SK-N-SH (cell line): ENCODE measurements at regions not wholly inside any gene's neighbourhood (a gene's known extent, or its start where the extent isn't known, plus 50 kb on each side); places are given as distances from the start of the nearest gene placed in this dataset.

Experiments used
- CTCF ChIA-PET: fragments of 300-600, 350-600 bp; formaldehyde crosslinking; extraction: SDS; loops from one replicate; lab custom pipeline; 2021; lab: Yijun Ruan, JAX
- POLR2A ChIA-PET: fragments of 350-600 bp; sonication (Branson Sonifier 250); formaldehyde crosslinking; extraction: SDS; loops from one replicate; lab custom pipeline; 2020; ENCODE audit warnings: antibody characterized with exemption, inconsistent platforms; lab: Yijun Ruan, JAX
- DNase-seq: peaks from one replicate; pipeline ENCODE4 v3.0.0; 2012
- H2AFZ ChIP-seq: fragments of 200-600 bp; sonication (generic); 2 replicates; pipeline ENCODE4 v1.8.1; 2016; ENCODE audit warnings: antibody characterized with exemption, mild to moderate bottlenecking, low read depth
- H3F3A ChIP-seq: fragments of 200-600 bp; sonication (generic); replicated peaks from 2 replicates; pipeline ENCODE3; 2016; ENCODE audit warnings: antibody characterized with exemption, mild to moderate bottlenecking; ENCODE audit not compliant: insufficient read depth
- H3K27ac ChIP-seq, 2 experiments: fragments of 200-500 bp in 1 of 2; fragments of 200-600 bp in 1 of 2; sonication (Bioruptor generic) in 1 of 2; sonication (generic), shearing (Covaris generic) in 1 of 2; 2 replicates each; pipeline versions ENCODE4 v1.5.1 to v1.6.1; 2014 to 2016; ENCODE audit warnings: low read depth in 2 of 2, inconsistent platforms in 1 of 2, low read length in 1 of 2, mild to moderate bottlenecking in 1 of 2, mixed read lengths in 1 of 2
- H3K27me3 ChIP-seq: fragments of 200-600 bp; sonication (generic), shearing (Covaris generic); 2 replicates; pipeline ENCODE4 v1.6.1; 2016; ENCODE audit warnings: mixed run types; ENCODE audit not compliant: insufficient read depth
- H3K36me3 ChIP-seq, 2 experiments: fragments of 200-500 bp in 1 of 2; fragments of 200-600 bp in 1 of 2; sonication (Bioruptor generic) in 1 of 2; sonication (generic) in 1 of 2; replicated peaks in 1 of 2; 2 replicates each; pipeline versions ENCODE3 to v1.5.1; 2014 to 2016; ENCODE audit warnings: low read length in 1 of 2, mild to moderate bottlenecking in 1 of 2; ENCODE audit not compliant: insufficient read depth in 2 of 2, control insufficient read depth in 1 of 2
- H3K4me1 ChIP-seq, 2 experiments: fragments of 200-500 bp in 1 of 2; fragments of 200-600 bp in 1 of 2; sonication (Bioruptor generic) in 1 of 2; sonication (generic), shearing (Covaris generic) in 1 of 2; 2 replicates each; pipeline versions ENCODE4 v1.5.1 to v1.6.1; 2014 to 2016; ENCODE audit warnings: low read depth in 1 of 2, low read length in 1 of 2, mixed run types in 1 of 2; ENCODE audit not compliant: insufficient read depth in 2 of 2, control insufficient read depth in 1 of 2
- H3K4me2 ChIP-seq: fragments of 200-600 bp; sonication (generic), shearing (Covaris generic); 2 replicates; pipeline ENCODE4 v1.6.1; 2017; ENCODE audit warnings: mixed run types
- H3K4me3 ChIP-seq, 2 experiments: fragments of 200-500 bp in 1 of 2; fragments of 200-600 bp in 1 of 2; sonication (Bioruptor generic) in 1 of 2; sonication (generic), shearing (Covaris generic) in 1 of 2; 2 replicates each; pipeline versions ENCODE4 v1.5.1 to v1.8.1; 2014 to 2016; ENCODE audit warnings: low read depth in 2 of 2, inconsistent platforms in 1 of 2, low read length in 1 of 2, mild to moderate bottlenecking in 1 of 2, mixed read lengths in 1 of 2, moderate library complexity in 1 of 2
- H3K79me2 ChIP-seq: fragments of 200-600 bp; sonication (generic); 2 replicates; pipeline ENCODE4 v1.8.1; 2017; ENCODE audit warnings: mild to moderate bottlenecking; ENCODE audit not compliant: insufficient read depth
- H3K9ac ChIP-seq: fragments of 200-600 bp; sonication (generic); 2 replicates; pipeline ENCODE4 v1.6.1; 2017; ENCODE audit warnings: mixed run types
- H3K9me2 ChIP-seq: fragments of 200-600 bp; sonication (generic); 2 replicates; pipeline ENCODE4 v1.6.1; 2017; ENCODE audit warnings: mixed run types
- H3K9me3 ChIP-seq: fragments of 200-600 bp; sonication (generic); 2 replicates; pipeline ENCODE4 v1.6.1; 2017; ENCODE audit warnings: mixed run types, mild to moderate bottlenecking, moderate library complexity
- H4K20me1 ChIP-seq: fragments of 200-600 bp; sonication (generic); 2 replicates; pipeline ENCODE4 v1.6.1; 2017; ENCODE audit warnings: mild to moderate bottlenecking, mixed run types; ENCODE audit not compliant: insufficient read depth
- CHD2 ChIP-seq: fragments of 150-350 bp; IDR thresholded peaks from 2 replicates; pipeline ENCODE4 v1.6.1; 2018; ENCODE audit warnings: low read length; ENCODE audit not compliant: partially characterized antibody
- EP300 ChIP-seq, 2 experiments: IDR thresholded peaks; 2 replicates each; pipeline versions ENCODE4 v1.4.0 to v1.6.1; 2012; ENCODE audit warnings: borderline replicate concordance in 1 of 2, low read depth in 1 of 2, low read length in 1 of 2
- FOSL2 ChIP-seq: IDR thresholded peaks from 2 replicates; pipeline ENCODE4 v1.4.0; 2012; ENCODE audit warnings: low read depth, mild to moderate bottlenecking, moderate library complexity, borderline replicate concordance
- FOXJ3 ChIP-seq: sonication (generic); formaldehyde crosslinking; IDR thresholded peaks from 2 replicates; pipeline ENCODE4 v1.5.1; 2020; ENCODE audit warnings: mild to moderate bottlenecking, missing genetic modification reagents
- FOXM1 ChIP-seq: IDR thresholded peaks from 2 replicates; pipeline ENCODE4 v1.4.0; 2012; ENCODE audit warnings: low read depth, mild to moderate bottlenecking
- GATA2 ChIP-seq: sonication (generic); formaldehyde crosslinking; IDR thresholded peaks from 2 replicates; pipeline ENCODE4 v1.5.0; 2020; ENCODE audit warnings: mild to moderate bottlenecking, missing genetic modification reagents
- MXI1 ChIP-seq: IDR thresholded peaks from 2 replicates; pipeline ENCODE4 v1.6.1; 2012; ENCODE audit warnings: mild to moderate bottlenecking, low read depth, low read length, improper control_type of control experiment
- NRF1 ChIP-seq: IDR thresholded peaks from 2 replicates; pipeline ENCODE4 v1.6.1; 2012; ENCODE audit warnings: low read depth, mild to moderate bottlenecking, low read length
- RFX5 ChIP-seq: IDR thresholded peaks from 2 replicates; pipeline ENCODE4 v1.6.1; 2012; ENCODE audit warnings: mild to moderate bottlenecking, improper control_type of control experiment, low read length
- SMC3 ChIP-seq: IDR thresholded peaks from 2 replicates; pipeline ENCODE4 v1.6.1; 2012; ENCODE audit warnings: low read depth, low read length, improper control_type of control experiment
- TCF12 ChIP-seq: IDR thresholded peaks from 2 replicates; pipeline ENCODE4 v1.4.0; 2012
- TEAD4 ChIP-seq: IDR thresholded peaks from 2 replicates; pipeline ENCODE4 v1.4.0; 2012; ENCODE audit warnings: mild to moderate bottlenecking, borderline replicate concordance; ENCODE audit not compliant: insufficient read depth
- WGBS: methylation state at CpG from one replicate; pipeline ENCODE4 v1.1.6; 2017; ENCODE audit warnings: low lambda C conversion rate; 5-methylcytosine and 5-hydroxymethylcytosine counted together
- TF ChIP-seq, protein P1 (sequence below): fragments of 150-350 bp; IDR thresholded peaks from 2 replicates; pipeline ENCODE4 v1.6.1; 2017; ENCODE audit warnings: antibody characterized with exemption, low read length, low read depth, borderline replicate concordance
- TF ChIP-seq, protein P2 (sequence below): IDR thresholded peaks from 2 replicates; pipeline ENCODE4 v1.4.0; 2012; ENCODE audit warnings: low read depth, borderline replicate concordance
- TF ChIP-seq, protein P3 (sequence below): IDR thresholded peaks from 2 replicates; pipeline ENCODE4 v1.4.0; 2012; ENCODE audit warnings: low read depth, borderline replicate concordance
- TF ChIP-seq, protein P4 (sequence below): fragments of 150-350 bp; IDR thresholded peaks from 2 replicates; pipeline ENCODE4 v1.6.1; 2016; ENCODE audit warnings: mild to moderate bottlenecking, low read depth, low read length
- TF ChIP-seq, protein P5 (sequence below): IDR thresholded peaks from 2 replicates; pipeline ENCODE4 v1.6.1; 2012; ENCODE audit warnings: mild to moderate bottlenecking, low read depth, low read length, moderate library complexity
- TF ChIP-seq, protein P6 (sequence below): IDR thresholded peaks from 2 replicates; pipeline ENCODE4; 2012

DNA sequence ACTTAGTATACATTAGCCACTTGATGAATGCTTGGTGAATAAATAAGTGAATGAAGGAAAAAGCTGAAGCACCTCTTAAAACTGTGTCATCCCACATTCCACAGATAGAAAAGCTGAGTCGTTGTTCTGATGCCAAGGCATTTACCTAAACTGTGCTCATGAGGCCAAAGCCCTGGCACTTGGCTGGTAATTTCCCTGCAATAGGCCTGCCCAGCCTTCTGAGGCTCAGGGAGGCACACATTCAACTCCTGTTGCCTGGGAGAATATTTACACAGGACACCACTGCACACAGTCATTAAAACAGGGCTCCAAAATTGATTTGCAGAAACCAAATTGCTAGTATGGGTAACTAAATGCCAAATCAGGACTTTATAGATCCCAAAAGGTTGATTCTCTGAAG lies 333.0 kb upstream of the C16orf82 start:
- Histone ChIP-seq H3F3A (no peaks in the 10 kb centered on the region), H3K27me3 (no peaks in the 10 kb centered on the region), H3K79me2 (no peaks in the 10 kb centered on the region), H4K20me1 (no peaks in the 10 kb centered on the region), H3K36me3 (no peaks in the 10 kb centered on the region), H2AFZ (no peak overlapping the region)
- CTCF ChIA-PET = no interaction called here
- POLR2A ChIA-PET = no interaction called here
- TF ChIP-seq TCF12 (no peak), RFX5 (no peak), CHD2 (no peak), EP300 (IDR thresholded peaks at IDR 0.05; ENCODE audit: borderline replicate concordance in 1 of 2, low read depth in 1 of 2, low read length in 1 of 2) (no peak), FOSL2 (no peak), FOXJ3 (CRISPR knock-in tag) (no peak), SMC3 (no peak), MXI1 (no peak)
- TF ChIP-seq, protein P1, sequence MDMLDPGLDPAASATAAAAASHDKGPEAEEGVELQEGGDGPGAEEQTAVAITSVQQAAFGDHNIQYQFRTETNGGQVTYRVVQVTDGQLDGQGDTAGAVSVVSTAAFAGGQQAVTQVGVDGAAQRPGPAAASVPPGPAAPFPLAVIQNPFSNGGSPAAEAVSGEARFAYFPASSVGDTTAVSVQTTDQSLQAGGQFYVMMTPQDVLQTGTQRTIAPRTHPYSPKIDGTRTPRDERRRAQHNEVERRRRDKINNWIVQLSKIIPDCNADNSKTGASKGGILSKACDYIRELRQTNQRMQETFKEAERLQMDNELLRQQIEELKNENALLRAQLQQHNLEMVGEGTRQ = no peak
- TF ChIP-seq, protein P2, sequence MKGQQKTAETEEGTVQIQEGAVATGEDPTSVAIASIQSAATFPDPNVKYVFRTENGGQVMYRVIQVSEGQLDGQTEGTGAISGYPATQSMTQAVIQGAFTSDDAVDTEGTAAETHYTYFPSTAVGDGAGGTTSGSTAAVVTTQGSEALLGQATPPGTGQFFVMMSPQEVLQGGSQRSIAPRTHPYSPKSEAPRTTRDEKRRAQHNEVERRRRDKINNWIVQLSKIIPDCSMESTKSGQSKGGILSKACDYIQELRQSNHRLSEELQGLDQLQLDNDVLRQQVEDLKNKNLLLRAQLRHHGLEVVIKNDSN = no peak
- TF ChIP-seq, protein P3, sequence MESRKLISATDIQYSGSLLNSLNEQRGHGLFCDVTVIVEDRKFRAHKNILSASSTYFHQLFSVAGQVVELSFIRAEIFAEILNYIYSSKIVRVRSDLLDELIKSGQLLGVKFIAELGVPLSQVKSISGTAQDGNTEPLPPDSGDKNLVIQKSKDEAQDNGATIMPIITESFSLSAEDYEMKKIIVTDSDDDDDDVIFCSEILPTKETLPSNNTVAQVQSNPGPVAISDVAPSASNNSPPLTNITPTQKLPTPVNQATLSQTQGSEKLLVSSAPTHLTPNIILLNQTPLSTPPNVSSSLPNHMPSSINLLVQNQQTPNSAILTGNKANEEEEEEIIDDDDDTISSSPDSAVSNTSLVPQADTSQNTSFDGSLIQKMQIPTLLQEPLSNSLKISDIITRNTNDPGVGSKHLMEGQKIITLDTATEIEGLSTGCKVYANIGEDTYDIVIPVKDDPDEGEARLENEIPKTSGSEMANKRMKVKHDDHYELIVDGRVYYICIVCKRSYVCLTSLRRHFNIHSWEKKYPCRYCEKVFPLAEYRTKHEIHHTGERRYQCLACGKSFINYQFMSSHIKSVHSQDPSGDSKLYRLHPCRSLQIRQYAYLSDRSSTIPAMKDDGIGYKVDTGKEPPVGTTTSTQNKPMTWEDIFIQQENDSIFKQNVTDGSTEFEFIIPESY = no peak
- TF ChIP-seq, protein P4, sequence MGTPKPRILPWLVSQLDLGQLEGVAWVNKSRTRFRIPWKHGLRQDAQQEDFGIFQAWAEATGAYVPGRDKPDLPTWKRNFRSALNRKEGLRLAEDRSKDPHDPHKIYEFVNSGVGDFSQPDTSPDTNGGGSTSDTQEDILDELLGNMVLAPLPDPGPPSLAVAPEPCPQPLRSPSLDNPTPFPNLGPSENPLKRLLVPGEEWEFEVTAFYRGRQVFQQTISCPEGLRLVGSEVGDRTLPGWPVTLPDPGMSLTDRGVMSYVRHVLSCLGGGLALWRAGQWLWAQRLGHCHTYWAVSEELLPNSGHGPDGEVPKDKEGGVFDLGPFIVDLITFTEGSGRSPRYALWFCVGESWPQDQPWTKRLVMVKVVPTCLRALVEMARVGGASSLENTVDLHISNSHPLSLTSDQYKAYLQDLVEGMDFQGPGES = no peak
- TF ChIP-seq, all 33 proteins: peak for 0
- Histone ChIP-seq H3K9me3 (no peaks in the 10 kb centered on the region), H3K4me1 (no peaks in the 10 kb centered on the region), H3K9me2 (no peaks in the 10 kb centered on the region), H3K9ac (no peak overlapping the region), H3K4me2 (no peak overlapping the region), H3K4me3 (no peak overlapping the region), H3K27ac (no peak overlapping the region)
- no peak for DNase-seq
- 7% methylated on average over 1 of the region's 1 CpG for WGBS

DNA sequence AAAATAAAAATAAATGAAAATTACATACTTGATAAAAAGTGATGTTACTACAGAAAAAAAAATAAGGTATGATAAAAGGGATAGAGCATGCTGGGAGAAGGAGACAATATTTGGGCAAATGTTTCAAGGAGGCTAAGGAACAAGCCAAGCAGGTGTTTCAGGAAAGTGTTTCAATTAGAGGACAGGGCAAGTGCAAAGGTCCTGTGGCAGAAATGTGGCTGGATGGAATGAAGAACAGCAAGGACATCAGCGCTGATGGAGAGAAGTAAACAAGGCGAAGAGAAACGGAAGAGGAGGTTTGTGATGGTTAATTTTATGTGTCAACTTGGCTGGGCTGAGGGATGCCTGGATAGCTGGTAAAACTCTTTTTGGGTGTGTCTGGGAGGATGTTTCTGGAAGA lies 331.2 kb upstream of the C16orf82 start:
- Histone ChIP-seq H3K79me2 (no peaks in the 10 kb centered on the region), H4K20me1 (no peaks in the 10 kb centered on the region), H3K9me3 (no peaks in the 10 kb centered on the region)
- no peak for TF ChIP-seq MXI1
- TF ChIP-seq NRF1 = no peak
- TF ChIP-seq, protein P5, sequence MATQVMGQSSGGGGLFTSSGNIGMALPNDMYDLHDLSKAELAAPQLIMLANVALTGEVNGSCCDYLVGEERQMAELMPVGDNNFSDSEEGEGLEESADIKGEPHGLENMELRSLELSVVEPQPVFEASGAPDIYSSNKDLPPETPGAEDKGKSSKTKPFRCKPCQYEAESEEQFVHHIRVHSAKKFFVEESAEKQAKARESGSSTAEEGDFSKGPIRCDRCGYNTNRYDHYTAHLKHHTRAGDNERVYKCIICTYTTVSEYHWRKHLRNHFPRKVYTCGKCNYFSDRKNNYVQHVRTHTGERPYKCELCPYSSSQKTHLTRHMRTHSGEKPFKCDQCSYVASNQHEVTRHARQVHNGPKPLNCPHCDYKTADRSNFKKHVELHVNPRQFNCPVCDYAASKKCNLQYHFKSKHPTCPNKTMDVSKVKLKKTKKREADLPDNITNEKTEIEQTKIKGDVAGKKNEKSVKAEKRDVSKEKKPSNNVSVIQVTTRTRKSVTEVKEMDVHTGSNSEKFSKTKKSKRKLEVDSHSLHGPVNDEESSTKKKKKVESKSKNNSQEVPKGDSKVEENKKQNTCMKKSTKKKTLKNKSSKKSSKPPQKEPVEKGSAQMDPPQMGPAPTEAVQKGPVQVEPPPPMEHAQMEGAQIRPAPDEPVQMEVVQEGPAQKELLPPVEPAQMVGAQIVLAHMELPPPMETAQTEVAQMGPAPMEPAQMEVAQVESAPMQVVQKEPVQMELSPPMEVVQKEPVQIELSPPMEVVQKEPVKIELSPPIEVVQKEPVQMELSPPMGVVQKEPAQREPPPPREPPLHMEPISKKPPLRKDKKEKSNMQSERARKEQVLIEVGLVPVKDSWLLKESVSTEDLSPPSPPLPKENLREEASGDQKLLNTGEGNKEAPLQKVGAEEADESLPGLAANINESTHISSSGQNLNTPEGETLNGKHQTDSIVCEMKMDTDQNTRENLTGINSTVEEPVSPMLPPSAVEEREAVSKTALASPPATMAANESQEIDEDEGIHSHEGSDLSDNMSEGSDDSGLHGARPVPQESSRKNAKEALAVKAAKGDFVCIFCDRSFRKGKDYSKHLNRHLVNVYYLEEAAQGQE = no peak
- TF ChIP-seq FOXM1 = no peak
- TF ChIP-seq, protein P2 = no peak
- no peak for TF ChIP-seq TEAD4
- TF ChIP-seq, protein P6, sequence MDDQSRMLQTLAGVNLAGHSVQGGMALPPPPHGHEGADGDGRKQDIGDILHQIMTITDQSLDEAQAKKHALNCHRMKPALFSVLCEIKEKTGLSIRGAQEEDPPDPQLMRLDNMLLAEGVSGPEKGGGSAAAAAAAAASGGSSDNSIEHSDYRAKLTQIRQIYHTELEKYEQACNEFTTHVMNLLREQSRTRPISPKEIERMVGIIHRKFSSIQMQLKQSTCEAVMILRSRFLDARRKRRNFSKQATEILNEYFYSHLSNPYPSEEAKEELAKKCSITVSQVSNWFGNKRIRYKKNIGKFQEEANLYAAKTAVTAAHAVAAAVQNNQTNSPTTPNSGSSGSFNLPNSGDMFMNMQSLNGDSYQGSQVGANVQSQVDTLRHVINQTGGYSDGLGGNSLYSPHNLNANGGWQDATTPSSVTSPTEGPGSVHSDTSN = no peak
- TF ChIP-seq GATA2 (CRISPR knock-in tag) = no peak

More for the DNA sequence above, 331.2 kb upstream of the C16orf82 start:
- CTCF ChIA-PET = no interaction called here
- WGBS = 18% methylated on average over 3 of the region's 3 CpGs
- DNase-seq = no peak
- POLR2A ChIA-PET = no interaction called here
- no peak overlapping the region for H3K4me3 ChIP-seq
- no peak overlapping the region for H3K9ac ChIP-seq
- no peak overlapping the region for H3K4me2 ChIP-seq
- H3K27me3 ChIP-seq = no peaks in the 10 kb centered on the region
- H3F3A ChIP-seq = no peaks in the 10 kb centered on the region
- no peaks in the 10 kb centered on the region for H3K9me2 ChIP-seq
- H3K4me1 ChIP-seq = no peaks in the 10 kb centered on the region
- H2AFZ ChIP-seq = no peak overlapping the region
- no peaks in the 10 kb centered on the region for H3K36me3 ChIP-seq
- H3K27ac ChIP-seq = no peak overlapping the region
